Fibroblast of lung (primary cell): ENCODE measurements at regions not wholly inside any gene's neighbourhood (a gene's known extent, or its start where the extent isn't known, plus 50 kb on each side); places are given as distances from the start of the nearest gene placed in this dataset.

Source experiments
- DNase-seq, 2 donors: peaks; one replicate each; pipeline versions ENCODE4 v3.0.0 to v3.0.0-alpha.2; 2010; ENCODE audit warnings: low read depth in 2 of 2
- H2AFZ ChIP-seq: 2 replicates; pipeline ENCODE4 v1.5.1; 2012; ENCODE audit warnings: low read length, control low read depth, inconsistent platforms
- H3K27ac ChIP-seq: 2 replicates; pipeline ENCODE4 v1.5.1; 2011; ENCODE audit warnings: low read length, control low read depth; ENCODE audit not compliant: insufficient read depth
- H3K27me3 ChIP-seq: 2 replicates; pipeline ENCODE4 v1.5.1; 2011; ENCODE audit warnings: mild to moderate bottlenecking, low read length; ENCODE audit not compliant: control insufficient read depth, insufficient read depth
- H3K36me3 ChIP-seq: 2 replicates; pipeline ENCODE4 v1.5.1; 2011; ENCODE audit warnings: low read length; ENCODE audit not compliant: control insufficient read depth, insufficient read depth
- H3K4me1 ChIP-seq: 2 replicates; pipeline ENCODE4 v1.5.1; 2011; ENCODE audit warnings: low read length; ENCODE audit not compliant: control insufficient read depth, insufficient read depth; ENCODE audit errors: extremely low read depth
- H3K4me2 ChIP-seq: 2 replicates; pipeline ENCODE4 v1.5.1; 2011; ENCODE audit warnings: low read length, control low read depth; ENCODE audit not compliant: insufficient read depth; ENCODE audit errors: extremely low read depth
- H3K4me3 ChIP-seq, 4 experiments: fragments of 200-600 bp in 1 of 4; sonication (generic) in 1 of 4; replicated peaks in 1 of 4; 2 replicates each; pipeline ENCODE4 v1.5.1; 2011 to 2016; ENCODE audit warnings: low read length in 4 of 4, low read depth in 3 of 4, mild to moderate bottlenecking in 3 of 4, control low read depth in 2 of 4, inconsistent platforms in 1 of 4, mixed read lengths in 1 of 4; ENCODE audit not compliant: insufficient read depth in 1 of 4; ENCODE audit errors: control extremely low read depth in 1 of 4
- H3K79me2 ChIP-seq: 2 replicates; pipeline ENCODE4 v1.5.1; 2012; ENCODE audit warnings: mild to moderate bottlenecking, low read length, inconsistent platforms; ENCODE audit not compliant: control insufficient read depth, insufficient read depth
- H3K9ac ChIP-seq: 2 replicates; pipeline ENCODE4 v1.5.1; 2011; ENCODE audit warnings: mild to moderate bottlenecking, low read length, control low read depth; ENCODE audit not compliant: insufficient read depth
- H3K9me3 ChIP-seq: 2 replicates; pipeline ENCODE4 v1.5.1; 2012; ENCODE audit warnings: low read depth, low read length; ENCODE audit not compliant: control insufficient read depth, insufficient read depth
- H4K20me1 ChIP-seq: 2 replicates; pipeline ENCODE4 v1.5.1; 2011; ENCODE audit warnings: low read length; ENCODE audit not compliant: control insufficient read depth, insufficient read depth; ENCODE audit errors: extremely low read depth
- EZH2 ChIP-seq: IDR thresholded peaks from 2 replicates; pipeline ENCODE4 v1.5.1; 2012; ENCODE audit warnings: low read length, control low read depth, mild to moderate bottlenecking; ENCODE audit errors: missing control alignments
- TF ChIP-seq, protein P1 (sequence below), 2 donors: IDR thresholded peaks in 1 of 2; conservative IDR thresholded peaks in 1 of 2; 1 replicate in 1 of 2; 2 replicates in 1 of 2; pipeline ENCODE4 v1.5.1; 2011 to 2012; ENCODE audit warnings: low read length in 2 of 2, control low read depth in 1 of 2, inconsistent platforms in 1 of 2, low read depth in 1 of 2, mild to moderate bottlenecking in 1 of 2

DNA sequence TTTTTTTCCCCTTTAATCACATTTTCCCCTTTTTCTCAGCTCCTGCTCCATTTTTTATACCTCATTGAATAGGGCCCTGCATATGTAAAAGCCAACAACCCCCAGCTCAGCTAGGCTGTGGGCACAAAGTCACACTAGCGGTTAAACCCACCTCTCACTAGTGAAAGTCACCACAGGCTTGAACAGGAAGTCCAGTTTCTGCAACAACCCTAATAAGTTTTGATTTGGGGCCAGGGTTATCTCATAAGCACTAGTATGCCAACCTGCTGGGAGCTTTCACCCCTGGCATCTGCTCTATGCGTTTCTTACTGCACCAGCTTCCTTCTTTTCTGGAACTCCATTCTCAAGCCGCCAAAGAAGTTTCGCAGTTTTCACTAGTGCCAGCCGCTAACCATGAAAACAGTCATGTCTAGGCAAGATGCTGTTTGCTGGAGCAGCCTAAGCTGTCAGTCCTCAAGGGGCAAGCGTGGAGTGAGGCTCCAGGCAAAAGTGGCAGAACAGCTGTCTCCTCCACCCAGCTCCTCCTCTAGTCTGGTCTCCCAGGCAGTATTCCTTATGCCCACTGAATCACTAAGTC lies 197.0 kb upstream of the MEIS1 start:
- H3K79me2 ChIP-seq = no peaks in the 10 kb centered on the region
- H3K36me3 ChIP-seq = no peaks in the 10 kb centered on the region
- H4K20me1 ChIP-seq = no peaks in the 10 kb centered on the region
- no peaks in the 10 kb centered on the region for H3K4me1 ChIP-seq
- H3K9ac ChIP-seq = no peak overlapping the region
- no peak for TF ChIP-seq EZH2
- TF ChIP-seq, protein P1, sequence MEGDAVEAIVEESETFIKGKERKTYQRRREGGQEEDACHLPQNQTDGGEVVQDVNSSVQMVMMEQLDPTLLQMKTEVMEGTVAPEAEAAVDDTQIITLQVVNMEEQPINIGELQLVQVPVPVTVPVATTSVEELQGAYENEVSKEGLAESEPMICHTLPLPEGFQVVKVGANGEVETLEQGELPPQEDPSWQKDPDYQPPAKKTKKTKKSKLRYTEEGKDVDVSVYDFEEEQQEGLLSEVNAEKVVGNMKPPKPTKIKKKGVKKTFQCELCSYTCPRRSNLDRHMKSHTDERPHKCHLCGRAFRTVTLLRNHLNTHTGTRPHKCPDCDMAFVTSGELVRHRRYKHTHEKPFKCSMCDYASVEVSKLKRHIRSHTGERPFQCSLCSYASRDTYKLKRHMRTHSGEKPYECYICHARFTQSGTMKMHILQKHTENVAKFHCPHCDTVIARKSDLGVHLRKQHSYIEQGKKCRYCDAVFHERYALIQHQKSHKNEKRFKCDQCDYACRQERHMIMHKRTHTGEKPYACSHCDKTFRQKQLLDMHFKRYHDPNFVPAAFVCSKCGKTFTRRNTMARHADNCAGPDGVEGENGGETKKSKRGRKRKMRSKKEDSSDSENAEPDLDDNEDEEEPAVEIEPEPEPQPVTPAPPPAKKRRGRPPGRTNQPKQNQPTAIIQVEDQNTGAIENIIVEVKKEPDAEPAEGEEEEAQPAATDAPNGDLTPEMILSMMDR (conservative IDR thresholded peaks at IDR 0.05 in 1 of 2, IDR thresholded peaks at IDR 0.05 in 1 of 2; ENCODE audit: low read depth in 1 of 2, low read length in 2 of 2) = no peak
- H3K9me3 ChIP-seq = no peaks in the 10 kb centered on the region
- H3K27me3 ChIP-seq = no peaks in the 10 kb centered on the region
- no peak overlapping the region for H2AFZ ChIP-seq
- H3K4me3 ChIP-seq = no peak overlapping the region
- DNase-seq = no peak
- H3K27ac ChIP-seq = no peak overlapping the region
- no peak overlapping the region for H3K4me2 ChIP-seq

DNA sequence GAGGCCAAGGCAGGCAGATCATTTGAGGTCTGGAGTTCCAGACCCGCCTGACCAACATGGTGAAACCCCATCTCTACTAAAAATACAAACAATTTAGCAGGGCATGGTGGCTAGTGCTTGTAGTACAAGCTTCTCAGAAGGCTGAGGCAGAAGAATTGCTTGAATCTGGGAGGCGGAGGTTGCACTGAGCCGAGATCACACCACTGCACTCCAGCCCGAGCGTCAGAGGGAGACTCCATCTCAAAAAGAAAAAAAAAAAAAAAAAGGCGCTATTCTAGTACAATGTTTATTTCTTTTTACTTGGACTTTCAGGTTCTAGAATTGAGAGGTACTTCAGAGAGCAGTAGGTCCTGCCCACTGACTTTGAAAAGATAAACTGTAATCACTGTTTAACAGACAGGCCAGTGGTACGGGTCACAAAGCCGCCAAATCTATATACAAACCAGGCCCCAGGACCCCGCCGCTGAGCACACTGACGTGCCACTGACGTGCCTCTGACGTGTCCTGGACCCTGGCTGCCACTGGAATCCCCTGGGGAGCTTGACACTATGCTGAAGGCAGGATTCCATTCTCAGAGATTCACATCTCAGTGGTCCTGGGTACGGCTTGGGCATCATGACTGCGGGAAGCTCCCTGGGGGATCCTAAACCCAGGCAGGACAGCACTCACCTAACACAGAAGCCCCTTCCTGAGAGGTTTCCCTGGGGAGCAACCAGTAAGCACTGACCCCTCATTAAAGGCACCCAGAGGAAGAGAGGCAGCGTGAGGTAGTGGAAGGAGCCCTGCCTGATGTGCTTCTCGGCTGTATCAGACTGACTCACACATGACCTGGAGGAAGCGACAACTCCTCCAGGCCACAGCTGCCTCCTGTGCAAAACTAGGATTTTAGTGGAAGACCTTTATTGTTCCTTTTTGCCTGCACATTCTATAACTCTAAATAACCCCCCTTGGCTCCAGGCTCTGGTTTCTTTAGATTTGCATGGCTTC lies 197.8 kb upstream of the MEIS1 start:
- Histone ChIP-seq H3K27me3 (no peaks in the 10 kb centered on the region), H2AFZ (no peak overlapping the region), H3K4me1 (no peaks in the 10 kb centered on the region), H3K27ac (no peak overlapping the region), H3K4me2 (no peak overlapping the region), H3K9me3 (no peaks in the 10 kb centered on the region), H3K36me3 (no peaks in the 10 kb centered on the region), H3K79me2 (no peaks in the 10 kb centered on the region), H4K20me1 (no peaks in the 10 kb centered on the region), H3K9ac (no peak overlapping the region), H3K4me3 (no peak overlapping the region)
- peak in 1 of 2 donors; percentile 46 for DNase-seq
- no peak for TF ChIP-seq EZH2
- TF ChIP-seq, protein P1 (conservative IDR thresholded peaks at IDR 0.05 in 1 of 2, IDR thresholded peaks at IDR 0.05 in 1 of 2; ENCODE audit: low read depth in 1 of 2, low read length in 2 of 2) = no peak

DNA sequence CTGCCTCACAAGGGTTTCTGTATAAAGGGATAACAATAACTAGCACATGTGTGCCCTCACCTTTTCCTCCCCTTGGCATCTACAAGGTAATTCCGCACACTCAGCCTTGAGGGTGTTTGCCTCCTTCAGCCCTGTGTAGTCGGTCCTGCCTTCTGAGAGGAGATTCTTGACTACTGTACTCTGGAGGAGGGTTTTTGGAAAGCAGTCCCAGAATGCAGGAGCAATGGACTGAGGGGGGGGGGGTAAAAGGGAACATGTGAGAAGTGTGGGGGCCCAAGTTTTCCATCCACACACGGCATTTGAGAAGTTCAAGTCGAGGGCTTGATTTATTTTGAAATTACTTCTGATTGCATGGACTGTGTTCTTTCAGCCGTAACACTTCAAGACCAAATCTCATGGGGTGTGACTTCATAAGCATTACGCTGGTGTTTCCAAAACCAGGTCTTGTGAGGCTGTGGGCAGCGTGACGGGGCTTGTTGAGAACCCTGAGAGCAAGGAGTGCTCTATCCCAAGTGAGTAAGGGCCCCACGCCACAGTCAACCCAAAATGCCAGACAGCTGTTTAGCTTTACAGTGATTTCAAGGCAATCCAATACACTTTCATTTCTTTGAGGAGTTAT lies 198.7 kb upstream of the MEIS1 start:
- Histone ChIP-seq H4K20me1 (no peaks in the 10 kb centered on the region), H3K79me2 (no peaks in the 10 kb centered on the region)
- DNase-seq = no peak

More for the DNA sequence above, 198.7 kb upstream of the MEIS1 start:
- Histone ChIP-seq H3K4me2 (no peak overlapping the region), H2AFZ (no peak overlapping the region), H3K27me3 (no peaks in the 10 kb centered on the region), H3K4me3 (no peak overlapping the region), H3K36me3 (no peaks in the 10 kb centered on the region), H3K4me1 (no peaks in the 10 kb centered on the region), H3K9me3 (no peaks in the 10 kb centered on the region), H3K9ac (no peak overlapping the region), H3K27ac (no peak overlapping the region)
- no peak for TF ChIP-seq EZH2
- TF ChIP-seq, protein P1 (conservative IDR thresholded peaks at IDR 0.05 in 1 of 2, IDR thresholded peaks at IDR 0.05 in 1 of 2; ENCODE audit: low read depth in 1 of 2, low read length in 2 of 2) = no peak
